ENCODE measurements at regions not wholly inside any gene's neighbourhood (a gene's known extent, or its start where the extent isn't known, plus 50 kb on each side); places are given as distances from the start of the nearest gene placed in this dataset.

GRCh38 chr2:221975151-221975550 is 323.6 kb downstream of the PAX3 start:
- H3K4me2 ChIP-seq (ENCODE audit: extremely low read depth, insufficient read depth, low read length) = no peak overlapping the region
- no peak for TF ChIP-seq EZH2 (IDR thresholded peaks at IDR 0.05; ENCODE audit: low read length, missing control alignments)
- no peak for TF ChIP-seq CTCF (conservative IDR thresholded peaks at IDR 0.05 in 1 of 2, IDR thresholded peaks at IDR 0.05 in 1 of 2; ENCODE audit: low read depth in 1 of 2, low read length in 2 of 2)
- no peak for DNase-seq (ENCODE audit: low read depth in 2 of 2)
- H3K4me3 ChIP-seq (replicated peaks in 1 of 4; ENCODE audit: control extremely low read depth in 1 of 4, insufficient read depth in 1 of 4, low read depth in 3 of 4, low read length in 4 of 4) = no peak overlapping the region
- H3K79me2 ChIP-seq (ENCODE audit: control insufficient read depth, insufficient read depth, low read length) = no peaks in the 10 kb centered on the region
- no peaks in the 10 kb centered on the region for H3K4me1 ChIP-seq (ENCODE audit: control insufficient read depth, extremely low read depth, insufficient read depth, low read length)
- H3K27me3 ChIP-seq (ENCODE audit: control insufficient read depth, insufficient read depth, low read length) = no peaks in the 10 kb centered on the region
- no peaks in the 10 kb centered on the region for H4K20me1 ChIP-seq (ENCODE audit: control insufficient read depth, extremely low read depth, insufficient read depth, low read length)
- H3K9ac ChIP-seq (ENCODE audit: insufficient read depth, low read length) = no peak overlapping the region
- no peak overlapping the region for H2AFZ ChIP-seq (ENCODE audit: low read length)
- no peaks in the 10 kb centered on the region for H3K9me3 ChIP-seq (ENCODE audit: control insufficient read depth, insufficient read depth, low read depth, low read length)
- H3K36me3 ChIP-seq (ENCODE audit: control insufficient read depth, insufficient read depth, low read length) = no peaks in the 10 kb centered on the region
- no peak overlapping the region for H3K27ac ChIP-seq (ENCODE audit: insufficient read depth, low read length)

GRCh38 chr2:221973902-221974301 is 324.9 kb downstream of the PAX3 start:
- H3K9ac ChIP-seq (ENCODE audit: insufficient read depth, low read length) = no peak overlapping the region
- no peaks in the 10 kb centered on the region for H3K79me2 ChIP-seq (ENCODE audit: control insufficient read depth, insufficient read depth, low read length)
- H3K9me3 ChIP-seq (ENCODE audit: control insufficient read depth, insufficient read depth, low read depth, low read length) = no peaks in the 10 kb centered on the region
- no peaks in the 10 kb centered on the region for H4K20me1 ChIP-seq (ENCODE audit: control insufficient read depth, extremely low read depth, insufficient read depth, low read length)
- no peak for TF ChIP-seq EZH2 (IDR thresholded peaks at IDR 0.05; ENCODE audit: low read length, missing control alignments)
- no peak for TF ChIP-seq CTCF (conservative IDR thresholded peaks at IDR 0.05 in 1 of 2, IDR thresholded peaks at IDR 0.05 in 1 of 2; ENCODE audit: low read depth in 1 of 2, low read length in 2 of 2)
- no peak overlapping the region for H3K4me3 ChIP-seq (replicated peaks in 1 of 4; ENCODE audit: control extremely low read depth in 1 of 4, insufficient read depth in 1 of 4, low read depth in 3 of 4, low read length in 4 of 4)
- H3K4me1 ChIP-seq (ENCODE audit: control insufficient read depth, extremely low read depth, insufficient read depth, low read length) = no peaks in the 10 kb centered on the region
- no peaks in the 10 kb centered on the region for H3K27me3 ChIP-seq (ENCODE audit: control insufficient read depth, insufficient read depth, low read length)
- no peak for DNase-seq (ENCODE audit: low read depth in 2 of 2)
- no peaks in the 10 kb centered on the region for H3K36me3 ChIP-seq (ENCODE audit: control insufficient read depth, insufficient read depth, low read length)
- no peak overlapping the region for H2AFZ ChIP-seq (ENCODE audit: low read length)
- no peak overlapping the region for H3K4me2 ChIP-seq (ENCODE audit: extremely low read depth, insufficient read depth, low read length)
- H3K27ac ChIP-seq (ENCODE audit: insufficient read depth, low read length) = no peak overlapping the region

- H3K4me3 ChIP-seq (replicated peaks in 1 of 4; ENCODE audit: control extremely low read depth in 1 of 4, insufficient read depth in 1 of 4, low read depth in 3 of 4, low read length in 4 of 4) = no peak overlapping the region
- H2AFZ ChIP-seq (ENCODE audit: low read length) = no peak overlapping the region
- H3K36me3 ChIP-seq (ENCODE audit: control insufficient read depth, insufficient read depth, low read length) = no peaks in the 10 kb centered on the region
- no peak overlapping the region for H3K9ac ChIP-seq (ENCODE audit: insufficient read depth, low read length)
- H3K4me1 ChIP-seq (ENCODE audit: control insufficient read depth, extremely low read depth, insufficient read depth, low read length) = no peaks in the 10 kb centered on the region
- no peaks in the 10 kb centered on the region for H3K27me3 ChIP-seq (ENCODE audit: control insufficient read depth, insufficient read depth, low read length)
- DNase-seq (ENCODE audit: low read depth in 2 of 2) = no peak
- no peaks in the 10 kb centered on the region for H4K20me1 ChIP-seq (ENCODE audit: control insufficient read depth, extremely low read depth, insufficient read depth, low read length)
- no peak for TF ChIP-seq EZH2 (IDR thresholded peaks at IDR 0.05; ENCODE audit: low read length, missing control alignments)
- TF ChIP-seq CTCF (conservative IDR thresholded peaks at IDR 0.05 in 1 of 2, IDR thresholded peaks at IDR 0.05 in 1 of 2; ENCODE audit: low read depth in 1 of 2, low read length in 2 of 2) = no peak
- H3K9me3 ChIP-seq (ENCODE audit: control insufficient read depth, insufficient read depth, low read depth, low read length) = no peaks in the 10 kb centered on the region
- no peak overlapping the region for H3K27ac ChIP-seq (ENCODE audit: insufficient read depth, low read length)
- no peaks in the 10 kb centered on the region for H3K79me2 ChIP-seq (ENCODE audit: control insufficient read depth, insufficient read depth, low read length)
- H3K4me2 ChIP-seq (ENCODE audit: extremely low read depth, insufficient read depth, low read length) = no peak overlapping the region
These were observed 325.3 kb downstream of the PAX3 start for GRCh38 chr2:221973502-221973901.
